Panc1 (cell line): ENCODE measurements at regions not wholly inside any gene's neighbourhood (a gene's known extent, or its start where the extent isn't known, plus 50 kb on each side); places are given as distances from the start of the nearest gene placed in this dataset.

Source experiments
- ATAC-seq: fragments of 200-7000 bp; cut with Tn5 transposase; 2 replicates; pipeline ENCODE4 v1.9.1; 2020; ENCODE audit warnings: mild to moderate bottlenecking, moderate library complexity
- BruUV-seq: library from RNA; stranded (reverse); fragments of 400-500 nt; replicated peaks from 2 replicates; lab custom pipeline; 2021; lab: Mats Ljungman, UMichigan
- CTCF ChIA-PET: fragments of 300-600 bp; sonication (Branson Sonifier 250); formaldehyde crosslinking; loops from one replicate; lab custom pipeline; 2022; ENCODE audit warnings: antibody characterized with exemption; lab: Charles Lee
- POLR2A ChIA-PET: fragments of 300-600 bp; sonication (Branson Sonifier 250); formaldehyde crosslinking; loops from one replicate; lab custom pipeline; 2022; ENCODE audit warnings: antibody characterized with exemption; lab: Charles Lee
- DNase-seq: peaks from one replicate; pipeline ENCODE4 v3.0.0-alpha.2; 2010; ENCODE audit warnings: low read depth, low spot score
- H3K27ac ChIP-seq: 2 replicates; pipeline ENCODE4 v1.5.1; 2011; ENCODE audit warnings: mild to moderate bottlenecking, low read length, inconsistent platforms
- H3K27me3 ChIP-seq: fragments of 200-500 bp; sonication (Bioruptor generic); 2 replicates; pipeline ENCODE4 v1.6.0; 2014; ENCODE audit warnings: low read length, inconsistent platforms; ENCODE audit not compliant: control insufficient read depth, insufficient read depth
- H3K36me3 ChIP-seq: fragments of 200-500 bp; sonication (Bioruptor generic); 2 replicates; pipeline ENCODE4 v1.5.1; 2014; ENCODE audit warnings: inconsistent platforms, mild to moderate bottlenecking, low read length, moderate library complexity; ENCODE audit not compliant: control insufficient read depth, insufficient read depth
- H3K4me1 ChIP-seq: 2 replicates; pipeline ENCODE4 v1.5.1; 2011; ENCODE audit warnings: inconsistent platforms, mild to moderate bottlenecking, low read length, moderate library complexity; ENCODE audit not compliant: control insufficient read depth, insufficient read depth
- H3K4me3 ChIP-seq, 2 experiments: 2 replicates each; pipeline ENCODE4 v1.5.1; 2011 to 2012; ENCODE audit warnings: low read depth in 2 of 2, low read length in 2 of 2, mild to moderate bottlenecking in 2 of 2, inconsistent platforms in 1 of 2, moderate library complexity in 1 of 2
- H3K9me3 ChIP-seq: fragments of 200-500 bp; sonication (Bioruptor generic); 2 replicates; pipeline ENCODE4 v1.5.1; 2014; ENCODE audit warnings: low read depth, mild to moderate bottlenecking, inconsistent platforms, low read length, moderate library complexity; ENCODE audit not compliant: control insufficient read depth, insufficient read depth
- POLR2AphosphoS5 ChIP-seq: IDR thresholded peaks from 2 replicates; pipeline ENCODE4 v1.6.1; 2012; ENCODE audit warnings: mild to moderate bottlenecking, low read depth, low read length, moderate library complexity
- SIN3A ChIP-seq: IDR thresholded peaks from 2 replicates; pipeline ENCODE4 v1.6.1; 2012; ENCODE audit warnings: low read depth, mild to moderate bottlenecking, low read length, moderate library complexity, borderline replicate concordance; ENCODE audit not compliant: insufficient read depth
- TCF7L2 ChIP-seq: IDR thresholded peaks from 2 replicates; pipeline ENCODE4 v1.6.1; 2011; ENCODE audit warnings: mild to moderate bottlenecking, low read depth, low read length, inconsistent platforms
- in situ Hi-C: cut with HindIII; loops from 2 replicates; pipeline ENCODE4 v1.10.0; 2016; ENCODE audit warnings: low sequenced_read_pairs, low pct_unique_long_range_greater_than_20kb
- intact Hi-C: fragments of 100-400 bp; cut with micrococcal nuclease; formaldehyde crosslinking; loops from one replicate; pipeline ENCODE4 v1.10.0; 2022; ENCODE audit not compliant: unreplicated experiment
- TF ChIP-seq, protein P1 (sequence below): fragments of 450-650 bp; IDR thresholded peaks from 2 replicates; pipeline ENCODE4 v1.5.1; 2017; ENCODE audit warnings: mild to moderate bottlenecking
- TF ChIP-seq, protein P2 (sequence below), 2 experiments: IDR thresholded peaks; 2 replicates each; pipeline ENCODE4 v1.6.1; 2011 to 2012; ENCODE audit warnings: low read depth in 2 of 2, control low read depth in 1 of 2, low read length in 1 of 2, mild to moderate bottlenecking in 1 of 2, moderate library complexity in 1 of 2; ENCODE audit not compliant: insufficient read depth in 1 of 2

GRCh38 chr7:46028246-46028645 lies 107.2 kb upstream of the IGFBP3 start:
- Histone ChIP-seq H3K4me3 (no peak overlapping the region), H3K27me3 (no peaks in the 10 kb centered on the region), H3K9me3 (no peaks in the 10 kb centered on the region), H3K4me1 (peaks cover 2% of the 10 kb centered on the region; the same call in 1 of the 2 replicates), H3K27ac (no peak overlapping the region), H3K36me3 (no peaks in the 10 kb centered on the region)
- ATAC-seq (no peak), DNase-seq (no peak)
- POLR2A ChIA-PET = no interaction called here
- intact Hi-C loops (no loop called here), in situ Hi-C loops (no loop called here)
- CTCF ChIA-PET = no interaction called here
- TF ChIP-seq, protein P1, sequence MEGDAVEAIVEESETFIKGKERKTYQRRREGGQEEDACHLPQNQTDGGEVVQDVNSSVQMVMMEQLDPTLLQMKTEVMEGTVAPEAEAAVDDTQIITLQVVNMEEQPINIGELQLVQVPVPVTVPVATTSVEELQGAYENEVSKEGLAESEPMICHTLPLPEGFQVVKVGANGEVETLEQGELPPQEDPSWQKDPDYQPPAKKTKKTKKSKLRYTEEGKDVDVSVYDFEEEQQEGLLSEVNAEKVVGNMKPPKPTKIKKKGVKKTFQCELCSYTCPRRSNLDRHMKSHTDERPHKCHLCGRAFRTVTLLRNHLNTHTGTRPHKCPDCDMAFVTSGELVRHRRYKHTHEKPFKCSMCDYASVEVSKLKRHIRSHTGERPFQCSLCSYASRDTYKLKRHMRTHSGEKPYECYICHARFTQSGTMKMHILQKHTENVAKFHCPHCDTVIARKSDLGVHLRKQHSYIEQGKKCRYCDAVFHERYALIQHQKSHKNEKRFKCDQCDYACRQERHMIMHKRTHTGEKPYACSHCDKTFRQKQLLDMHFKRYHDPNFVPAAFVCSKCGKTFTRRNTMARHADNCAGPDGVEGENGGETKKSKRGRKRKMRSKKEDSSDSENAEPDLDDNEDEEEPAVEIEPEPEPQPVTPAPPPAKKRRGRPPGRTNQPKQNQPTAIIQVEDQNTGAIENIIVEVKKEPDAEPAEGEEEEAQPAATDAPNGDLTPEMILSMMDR = no peak
- TF ChIP-seq, protein P2, sequence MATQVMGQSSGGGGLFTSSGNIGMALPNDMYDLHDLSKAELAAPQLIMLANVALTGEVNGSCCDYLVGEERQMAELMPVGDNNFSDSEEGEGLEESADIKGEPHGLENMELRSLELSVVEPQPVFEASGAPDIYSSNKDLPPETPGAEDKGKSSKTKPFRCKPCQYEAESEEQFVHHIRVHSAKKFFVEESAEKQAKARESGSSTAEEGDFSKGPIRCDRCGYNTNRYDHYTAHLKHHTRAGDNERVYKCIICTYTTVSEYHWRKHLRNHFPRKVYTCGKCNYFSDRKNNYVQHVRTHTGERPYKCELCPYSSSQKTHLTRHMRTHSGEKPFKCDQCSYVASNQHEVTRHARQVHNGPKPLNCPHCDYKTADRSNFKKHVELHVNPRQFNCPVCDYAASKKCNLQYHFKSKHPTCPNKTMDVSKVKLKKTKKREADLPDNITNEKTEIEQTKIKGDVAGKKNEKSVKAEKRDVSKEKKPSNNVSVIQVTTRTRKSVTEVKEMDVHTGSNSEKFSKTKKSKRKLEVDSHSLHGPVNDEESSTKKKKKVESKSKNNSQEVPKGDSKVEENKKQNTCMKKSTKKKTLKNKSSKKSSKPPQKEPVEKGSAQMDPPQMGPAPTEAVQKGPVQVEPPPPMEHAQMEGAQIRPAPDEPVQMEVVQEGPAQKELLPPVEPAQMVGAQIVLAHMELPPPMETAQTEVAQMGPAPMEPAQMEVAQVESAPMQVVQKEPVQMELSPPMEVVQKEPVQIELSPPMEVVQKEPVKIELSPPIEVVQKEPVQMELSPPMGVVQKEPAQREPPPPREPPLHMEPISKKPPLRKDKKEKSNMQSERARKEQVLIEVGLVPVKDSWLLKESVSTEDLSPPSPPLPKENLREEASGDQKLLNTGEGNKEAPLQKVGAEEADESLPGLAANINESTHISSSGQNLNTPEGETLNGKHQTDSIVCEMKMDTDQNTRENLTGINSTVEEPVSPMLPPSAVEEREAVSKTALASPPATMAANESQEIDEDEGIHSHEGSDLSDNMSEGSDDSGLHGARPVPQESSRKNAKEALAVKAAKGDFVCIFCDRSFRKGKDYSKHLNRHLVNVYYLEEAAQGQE (IDR thresholded peaks at IDR 0.05; ENCODE audit: insufficient read depth in 1 of 2, low read depth in 2 of 2, low read length in 1 of 2) = no peak
- TF ChIP-seq TCF7L2 (no peak), SIN3A (no peak), POLR2AphosphoS5 (no peak)
- BruUV-seq = no TSS peak

GRCh38 chr7:46026741-46027140 lies 105.7 kb upstream of the IGFBP3 start:
- POLR2A ChIA-PET = no interaction called here
- CTCF ChIA-PET = no interaction called here
- H3K27me3 ChIP-seq = no peaks in the 10 kb centered on the region
- TF ChIP-seq TCF7L2 (no peak), SIN3A (no peak), POLR2AphosphoS5 (no peak)
- TF ChIP-seq, protein P2 (IDR thresholded peaks at IDR 0.05; ENCODE audit: insufficient read depth in 1 of 2, low read depth in 2 of 2, low read length in 1 of 2) = no peak
- TF ChIP-seq, protein P1 = no peak
- no peaks in the 10 kb centered on the region for H3K9me3 ChIP-seq
- DNase-seq (no peak), ATAC-seq (no peak)
- no peak overlapping the region for H3K27ac ChIP-seq
- no peaks in the 10 kb centered on the region for H3K36me3 ChIP-seq
- H3K4me1 ChIP-seq = no peaks in the 10 kb centered on the region
- intact Hi-C loops (no loop called here), in situ Hi-C loops (no loop called here)
- no peak overlapping the region for H3K4me3 ChIP-seq
- no TSS peak for BruUV-seq
